ENCODE measurements at regions not wholly inside any gene's neighbourhood (a gene's known extent, or its start where the extent isn't known, plus 50 kb on each side); places are given as distances from the start of the nearest gene placed in this dataset.

- TF ChIP-seq CTCF (IDR thresholded peaks at IDR 0.05) (no peak), EZH2 (IDR thresholded peaks at IDR 0.05) (no peak)
Observed at GRCh38 chr17:31645351-31645750, 213.7 kb downstream of the COPRS start.
